Hematopoietic multipotent progenitor cell (in vitro differentiated cells): ENCODE measurements at regions not wholly inside any gene's neighbourhood (a gene's known extent, or its start where the extent isn't known, plus 50 kb on each side); places are given as distances from the start of the nearest gene placed in this dataset.

Source experiments
- DNase-seq, 3 donors: peaks; one replicate each; pipeline ENCODE4 v3.0.0-alpha.2; 2011 to 2015; ENCODE audit warnings: low read depth in 2 of 3, low spot score in 2 of 3

- DNase-seq, result no peak
These were observed 589.8 kb upstream of the GRAMD2B start for GRCh38 chr5:125833398-125833797.

GRCh38 chr5:125834438-125835115 lies 588.6 kb upstream of the GRAMD2B start:
- DNase-seq, result no peak

GRCh38 chr5:125835293-125836172 lies 587.7 kb upstream of the GRAMD2B start:
- DNase-seq, result peak in 2 of 3 donors; percentile 14 to 48

GRCh38 chr5:125836256-125836655 lies 587.0 kb upstream of the GRAMD2B start:
- DNase-seq, result no peak

- DNase-seq, result no peak
These were observed 585.3 kb upstream of the GRAMD2B start for GRCh38 chr5:125837866-125838265.

- DNase-seq, result no peak
These were observed 575.6 kb upstream of the GRAMD2B start for GRCh38 chr5:125847561-125847960.

- no peak for DNase-seq
These were observed 574.5 kb upstream of the GRAMD2B start for GRCh38 chr5:125848751-125849150.

GRCh38 chr5:125856949-125857348 lies 566.3 kb upstream of the GRAMD2B start:
- no peak for DNase-seq

- DNase-seq, result no peak
These were observed 559.6 kb upstream of the GRAMD2B start for GRCh38 chr5:125863579-125863978.

GRCh38 chr5:125865166-125865815 lies 557.9 kb upstream of the GRAMD2B start:
- DNase-seq, result no peak

GRCh38 chr5:125868036-125868435 lies 555.2 kb upstream of the GRAMD2B start:
- DNase-seq, result no peak

GRCh38 chr5:125870256-125870655 lies 553.0 kb upstream of the GRAMD2B start:
- no peak for DNase-seq

- DNase-seq, result no peak
These were observed 549.2 kb upstream of the GRAMD2B start for GRCh38 chr5:125874057-125874456.

GRCh38 chr5:125874717-125875116 lies 548.5 kb upstream of the GRAMD2B start:
- no peak for DNase-seq

- no peak for DNase-seq
These were observed 546.0 kb upstream of the GRAMD2B start for GRCh38 chr5:125877248-125877647.

GRCh38 chr5:125882061-125882460 lies 541.1 kb upstream of the GRAMD2B start:
- no peak for DNase-seq

- DNase-seq, result no peak
These were observed 540.0 kb upstream of the GRAMD2B start for GRCh38 chr5:125883223-125883622.

GRCh38 chr5:125888358-125888757 lies 534.9 kb upstream of the GRAMD2B start:
- DNase-seq, result no peak

- DNase-seq, result no peak
These were observed 532.7 kb upstream of the GRAMD2B start for GRCh38 chr5:125890511-125890931.

- DNase-seq, result no peak
These were observed 532.0 kb upstream of the GRAMD2B start for GRCh38 chr5:125891061-125891725.

- DNase-seq, result no peak
These were observed 528.8 kb upstream of the GRAMD2B start for GRCh38 chr5:125894383-125894782.
